Gastroesophageal sphincter (tissue), 4 donors: ENCODE measurements at regions not wholly inside any gene's neighbourhood (a gene's known extent, or its start where the extent isn't known, plus 50 kb on each side); places are given as distances from the start of the nearest gene placed in this dataset.

Experiments
- ATAC-seq: fragments of 150-250 bp; one replicate; pipeline ENCODE4 v1.9.1; 2016; ENCODE audit warnings: mild to moderate bottlenecking, moderate library complexity
- H3K27ac ChIP-seq, 4 donors: fragments of 200-600 bp; sonication (generic) in 3 of 4; 1 replicate in 3 of 4; 2 replicates in 1 of 4; pipeline ENCODE4 v1.5.1; 2016 to 2019
- H3K27me3 ChIP-seq: fragments of 200-600 bp; sonication (generic); one replicate; pipeline ENCODE4 v1.5.1; 2019
- H3K36me3 ChIP-seq, 2 donors: fragments of 200-600 bp; sonication (generic); one replicate each; pipeline ENCODE4 v1.5.1; 2019; ENCODE audit warnings: control low read depth in 1 of 2
- H3K4me1 ChIP-seq, 3 donors: fragments of 200-600 bp; sonication (generic); 1 replicate in 2 of 3; 2 replicates in 1 of 3; pipeline ENCODE4 v1.5.1; 2016 to 2019; ENCODE audit warnings: control low read depth in 2 of 3
- H3K4me3 ChIP-seq, 2 donors: fragments of 200-600 bp; sonication (generic); one replicate each; pipeline ENCODE4 v1.5.1; 2019; ENCODE audit warnings: mild to moderate bottlenecking in 1 of 2, moderate library complexity in 1 of 2
- H3K9me3 ChIP-seq, 3 donors: fragments of 200-600 bp; sonication (generic); one replicate each; pipeline ENCODE4 v1.5.1; 2017 to 2019; ENCODE audit warnings: control low read depth in 2 of 3
- CTCF ChIP-seq, 4 experiments: fragments of 200-600 bp in 2 of 4; fragments of 450-650 bp in 2 of 4; sonication (generic) in 1 of 4; IDR thresholded peaks; one replicate each; pipeline ENCODE4 v1.5.1; 2017 to 2019; ENCODE audit warnings: antibody characterized with exemption in 4 of 4, mild to moderate bottlenecking in 2 of 4, moderate library complexity in 2 of 4
- EP300 ChIP-seq: sonication (generic); formaldehyde crosslinking; IDR thresholded peaks from one replicate; pipeline ENCODE4 v1.6.1; 2017; ENCODE audit warnings: antibody characterized with exemption, mild to moderate bottlenecking
- POLR2A ChIP-seq, 2 donors: fragments of 450-650 bp; IDR thresholded peaks; one replicate each; pipeline ENCODE4 v1.6.1; 2017; ENCODE audit warnings: antibody characterized with exemption in 2 of 2, mild to moderate bottlenecking in 2 of 2, moderate library complexity in 1 of 2
- POLR2AphosphoS5 ChIP-seq: sonication (generic); formaldehyde crosslinking; IDR thresholded peaks from one replicate; pipeline ENCODE4 v1.6.1; 2017; ENCODE audit warnings: antibody characterized with exemption
- WGBS, 2 donors: methylation state at CpG; one replicate each; pipeline ENCODE4 v1.1.5; 2018; ENCODE audit warnings: low coverage in 1 of 2; 5-methylcytosine and 5-hydroxymethylcytosine counted together

GRCh38 chr14:104388541-104389325, 190.8 kb upstream of the C14orf180 start:
- Histone ChIP-seq H3K27ac (no peak overlapping the region), H3K4me1 (no peaks in the 10 kb centered on the region), H3K36me3 (no peaks in the 10 kb centered on the region), H3K9me3 (no peaks in the 10 kb centered on the region), H3K4me3 (no peak overlapping the region), H3K27me3 (peaks cover 48% of the 10 kb centered on the region)
- WGBS, 2 donors = 91% methylated on average over 8 of the region's 28 CpGs; no CpG with 5 or more reads in 1 of the 2 donors
- no peak for TF ChIP-seq POLR2AphosphoS5
- no peak for ATAC-seq

GRCh38 chr14:104389326-104390220, 190.0 kb upstream of the C14orf180 start:
- Histone ChIP-seq H3K4me1 (no peaks in the 10 kb centered on the region), H3K27ac (no peak overlapping the region), H3K36me3 (no peaks in the 10 kb centered on the region), H3K9me3 (no peaks in the 10 kb centered on the region), H3K4me3 (no peak overlapping the region), H3K27me3 (peaks cover 48% of the 10 kb centered on the region)
- WGBS, 2 donors = 83 to 86% methylated on average over 16 of the region's 28 CpGs
- no peak for TF ChIP-seq EP300
- no peak for ATAC-seq

- Histone ChIP-seq H3K9me3 (no peaks in the 10 kb centered on the region), H3K27me3 (peaks cover 46% of the 10 kb centered on the region), H3K4me3 (no peak overlapping the region), H3K27ac (no peak overlapping the region), H3K36me3 (no peaks in the 10 kb centered on the region), H3K4me1 (no peaks in the 10 kb centered on the region)
- WGBS, 2 donors = 85 to 95% methylated on average over 4 to 8 of the region's 27 CpGs
- ATAC-seq = no peak
- TF ChIP-seq EP300 (no peak), CTCF (IDR thresholded peaks at IDR 0.05) (no peak), POLR2A (IDR thresholded peaks at IDR 0.05) (no peak), POLR2AphosphoS5 (no peak)
Measured at GRCh38 chr14:104390221-104390931, 189.2 kb upstream of the C14orf180 start.

- no peak overlapping the region for H3K27ac ChIP-seq
- H3K4me3 ChIP-seq = no peak overlapping the region
- no peak for TF ChIP-seq POLR2A (IDR thresholded peaks at IDR 0.05)
- no peak for TF ChIP-seq POLR2AphosphoS5
- TF ChIP-seq EP300 = no peak
- TF ChIP-seq CTCF (IDR thresholded peaks at IDR 0.05) = no peak
- H3K27me3 ChIP-seq = peaks cover 46% of the 10 kb centered on the region
- WGBS, 2 donors = 100% methylated on average over 1 of the region's 33 CpGs; no CpG with 5 or more reads in 1 of the 2 donors
- H3K4me1 ChIP-seq = no peaks in the 10 kb centered on the region
- no peaks in the 10 kb centered on the region for H3K36me3 ChIP-seq
- H3K9me3 ChIP-seq = peaks cover 0 to 5% (median 0%) of the 10 kb centered on the region in 3 donors
- ATAC-seq = no peak
Measured at GRCh38 chr14:104390941-104391901, 188.3 kb upstream of the C14orf180 start.

- ATAC-seq = no peak
- H3K36me3 ChIP-seq = no peaks in the 10 kb centered on the region
- TF ChIP-seq POLR2AphosphoS5 (no peak), POLR2A (IDR thresholded peaks at IDR 0.05) (no peak), CTCF (IDR thresholded peaks at IDR 0.05) (no peak), EP300 (no peak)
Measured at GRCh38 chr14:104392001-104392395, 187.6 kb upstream of the C14orf180 start.

More at GRCh38 chr14:104392001-104392395, 187.6 kb upstream of the C14orf180 start:
- no peak overlapping the region for H3K27ac ChIP-seq
- peaks cover 47% of the 10 kb centered on the region for H3K27me3 ChIP-seq
- WGBS, 2 donors = 40% methylated on average over 1 of the region's 6 CpGs; no CpG with 5 or more reads in 1 of the 2 donors
- H3K4me1 ChIP-seq = no peaks in the 10 kb centered on the region
- no peak overlapping the region for H3K4me3 ChIP-seq
- H3K9me3 ChIP-seq = peaks cover 0 to 13% (median 0%) of the 10 kb centered on the region in 3 donors
